ENCODE measurements at regions not wholly inside any gene's neighbourhood (a gene's known extent, or its start where the extent isn't known, plus 50 kb on each side); places are given as distances from the start of the nearest gene placed in this dataset.
"Not testable (repeated sequence)": the region's sequence is repeated elsewhere in the genome, so short reads cannot be mapped to it uniquely, and the experiment has no call there.

DNA sequence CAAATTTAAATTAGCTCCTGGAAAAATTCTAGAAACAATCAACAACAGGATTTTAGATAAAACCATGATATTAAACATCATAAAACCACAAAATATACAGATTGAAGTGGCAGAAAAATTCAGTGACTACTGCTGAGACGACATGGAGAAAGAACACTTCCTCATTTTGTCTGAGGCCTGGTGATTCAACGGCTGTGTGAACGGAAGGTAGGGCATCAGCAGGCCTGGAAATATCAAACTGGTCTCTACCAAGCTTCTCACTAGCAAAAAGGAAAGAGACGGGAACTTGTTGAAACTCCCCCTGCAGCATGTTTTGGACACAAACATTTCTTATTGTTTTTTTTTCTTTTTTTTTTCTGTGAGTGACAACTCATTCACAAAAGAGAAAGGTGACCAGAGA is 58.0 kb upstream of the AHI1 start:
- no peak for DNase-seq (ENCODE audit: low read depth in 3 of 3, low spot score in 1 of 3)

DNA sequence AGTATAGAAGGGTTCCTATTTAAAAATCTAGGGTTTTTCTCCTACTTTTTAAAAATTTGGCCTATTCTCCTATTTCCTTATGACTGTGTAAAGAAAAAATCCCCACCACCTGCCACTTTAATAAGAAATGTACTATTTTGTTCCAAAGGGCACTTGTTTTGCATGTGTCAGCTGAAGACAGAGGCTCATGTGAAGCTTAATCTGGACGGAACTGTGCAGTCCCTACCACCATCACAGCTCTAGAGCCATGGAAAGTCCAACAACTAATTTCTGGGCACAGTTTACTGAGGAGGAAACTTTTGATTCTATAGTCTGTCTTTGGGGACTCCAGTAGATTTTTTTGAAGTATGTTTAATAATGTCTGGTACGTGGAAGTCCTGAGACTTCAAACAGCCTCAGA is 60.0 kb upstream of the AHI1 start:
- DNase-seq (ENCODE audit: low read depth in 3 of 3, low spot score in 1 of 3) = no peak

DNA sequence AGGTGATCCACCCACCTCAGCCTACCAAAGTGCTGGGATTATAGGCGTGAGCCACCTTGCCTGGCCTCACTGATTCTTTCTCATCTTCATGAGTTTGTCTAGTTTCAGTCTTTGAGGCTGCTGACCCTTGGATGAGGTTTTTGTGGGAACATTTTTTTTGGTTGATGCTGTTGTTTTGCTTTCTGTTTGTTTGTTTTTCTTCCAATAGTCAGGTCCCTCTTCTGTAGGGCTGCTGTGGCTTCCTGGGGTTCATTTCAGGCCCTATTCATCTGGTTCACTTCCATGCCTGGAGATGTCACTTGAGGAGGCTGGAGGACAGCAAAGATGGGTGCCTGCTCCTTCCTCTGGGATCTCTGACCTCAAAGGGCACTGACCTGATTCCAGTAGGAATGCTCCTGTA is 68.1 kb upstream of the AHI1 start:
- not testable (repeated sequence) for DNase-seq (ENCODE audit: low read depth in 3 of 3, low spot score in 1 of 3)

DNA sequence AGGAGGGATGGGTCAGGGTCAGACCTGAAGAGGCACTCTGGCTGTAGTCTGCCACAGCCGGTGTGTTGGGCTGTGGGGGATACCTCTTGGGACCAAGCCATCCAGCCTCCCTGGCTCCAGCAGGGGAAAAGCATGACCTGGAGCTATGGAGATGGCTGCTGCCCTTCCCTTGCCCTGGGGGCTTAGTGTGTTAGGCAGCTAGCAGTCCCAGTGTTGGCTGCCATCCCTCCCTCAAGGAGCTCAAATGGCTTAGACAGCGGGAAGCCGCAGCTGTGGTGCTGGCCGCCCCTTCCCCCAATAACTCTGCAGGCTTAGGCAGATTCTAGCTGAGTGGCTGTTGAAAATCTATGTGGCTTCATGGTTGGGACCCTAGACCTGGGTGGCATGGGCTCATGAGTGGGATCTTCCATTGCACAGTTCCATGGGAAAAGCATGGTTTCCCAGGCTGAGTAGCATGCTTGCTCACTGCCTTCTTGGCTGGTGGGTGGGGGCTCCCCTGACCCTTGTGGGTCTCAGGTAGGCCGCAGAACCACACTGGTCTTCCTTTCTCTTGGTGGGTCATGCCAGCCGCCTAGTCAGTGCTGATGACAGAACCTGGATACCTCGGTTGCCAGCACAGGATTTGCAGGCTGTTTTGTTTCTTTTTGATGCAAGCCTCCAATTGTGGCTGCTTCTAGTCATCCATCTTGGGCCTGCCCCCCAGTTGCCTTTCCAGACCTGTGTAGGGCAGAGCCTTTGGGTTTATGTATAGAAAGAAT is 69.0 kb upstream of the AHI1 start:
- DNase-seq (ENCODE audit: low read depth in 3 of 3, low spot score in 1 of 3) = no peak

DNA sequence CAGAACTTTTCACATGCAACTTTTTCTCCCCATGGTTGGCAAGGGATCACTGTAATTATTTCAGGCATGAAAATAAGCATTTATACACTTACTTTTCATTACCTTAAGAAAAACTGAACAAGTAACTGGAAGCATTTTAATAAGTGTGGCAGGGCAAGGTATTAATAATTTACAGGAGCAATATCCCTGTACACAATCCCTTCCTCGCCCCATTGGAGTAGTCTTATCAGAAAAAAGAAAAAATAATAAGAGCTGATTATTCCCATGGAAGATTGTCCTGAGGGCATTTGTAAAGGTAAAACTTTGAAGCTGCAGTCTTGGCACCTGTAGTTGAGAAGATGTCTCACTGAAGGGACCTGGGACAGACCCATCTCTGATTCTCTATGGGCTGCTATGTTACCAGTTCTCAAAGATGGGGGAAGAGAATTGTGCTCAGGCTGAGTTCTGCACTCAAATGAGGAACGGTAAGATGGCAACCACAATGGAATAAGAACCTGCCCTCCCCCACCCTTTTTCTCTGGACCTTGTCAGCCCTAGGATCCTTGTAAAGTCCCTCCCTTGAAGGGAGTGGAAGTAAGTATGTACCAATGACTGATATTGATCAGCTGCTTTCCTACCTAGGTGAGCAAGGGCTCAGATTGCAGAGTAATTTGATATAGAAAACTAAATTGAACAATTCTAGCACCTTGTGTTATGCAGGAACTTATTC is 70.0 kb upstream of the AHI1 start:
- DNase-seq (ENCODE audit: low read depth in 3 of 3, low spot score in 1 of 3) = no peak

DNA sequence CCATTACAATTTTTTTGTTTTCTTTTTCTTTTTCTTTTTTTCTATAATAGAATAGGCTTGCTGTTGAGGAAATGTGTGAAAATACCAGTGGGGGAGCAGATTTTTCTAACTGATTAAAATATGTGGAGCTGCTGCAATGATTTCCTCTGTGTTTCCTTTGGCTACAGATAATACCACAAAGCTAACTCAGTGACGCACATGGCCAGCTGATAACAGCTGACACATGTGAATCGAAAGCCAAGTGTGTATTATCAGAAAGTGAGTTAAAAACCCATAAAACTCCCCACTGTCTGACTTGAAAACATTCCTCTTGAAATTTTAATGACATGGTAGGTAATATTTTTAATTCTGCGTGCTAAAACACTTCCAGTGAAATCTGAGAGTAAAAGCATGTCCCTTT is 70.8 kb upstream of the AHI1 start:
- DNase-seq (ENCODE audit: low read depth in 3 of 3, low spot score in 1 of 3) = no peak

DNA sequence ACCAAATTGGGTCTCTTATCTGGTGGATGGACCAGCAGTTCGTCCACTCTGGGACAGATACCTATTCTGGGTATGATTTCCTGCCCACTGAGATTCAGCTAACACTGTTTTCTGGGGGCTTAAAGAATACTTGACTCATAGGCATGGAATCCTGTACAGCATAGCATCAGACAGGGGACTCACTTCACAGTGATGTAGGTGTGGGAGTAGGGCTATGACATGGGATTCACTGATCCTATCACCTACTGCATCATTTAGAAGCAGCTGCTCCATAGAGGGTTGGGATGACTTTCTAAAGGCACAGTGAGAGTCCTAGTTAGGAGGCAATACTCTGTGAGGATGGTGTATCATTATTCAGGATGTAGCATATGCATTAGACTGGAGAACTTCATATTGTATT is 74.5 kb upstream of the AHI1 start:
- no peak for DNase-seq (ENCODE audit: low read depth in 3 of 3, low spot score in 1 of 3)

DNA sequence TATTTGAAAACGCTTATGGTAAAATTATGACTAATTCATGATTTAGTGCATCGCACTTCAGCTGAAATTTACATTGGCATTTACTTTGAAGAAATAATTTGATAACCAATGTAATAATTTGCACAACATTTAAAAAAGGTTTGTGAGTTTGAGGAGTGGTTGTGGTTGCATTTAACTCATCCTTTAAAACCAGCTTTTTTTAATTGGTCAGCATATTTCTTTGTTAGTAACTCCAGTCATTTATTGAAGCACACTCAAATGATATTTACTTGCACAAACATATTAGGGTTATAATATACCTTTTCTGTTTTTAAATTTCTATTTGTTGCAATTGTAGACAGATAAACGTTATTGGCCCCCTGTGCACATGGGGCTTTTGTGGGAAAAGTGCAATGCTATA is 78.1 kb upstream of the AHI1 start:
- no peak for DNase-seq (ENCODE audit: low read depth in 3 of 3, low spot score in 1 of 3)

DNA sequence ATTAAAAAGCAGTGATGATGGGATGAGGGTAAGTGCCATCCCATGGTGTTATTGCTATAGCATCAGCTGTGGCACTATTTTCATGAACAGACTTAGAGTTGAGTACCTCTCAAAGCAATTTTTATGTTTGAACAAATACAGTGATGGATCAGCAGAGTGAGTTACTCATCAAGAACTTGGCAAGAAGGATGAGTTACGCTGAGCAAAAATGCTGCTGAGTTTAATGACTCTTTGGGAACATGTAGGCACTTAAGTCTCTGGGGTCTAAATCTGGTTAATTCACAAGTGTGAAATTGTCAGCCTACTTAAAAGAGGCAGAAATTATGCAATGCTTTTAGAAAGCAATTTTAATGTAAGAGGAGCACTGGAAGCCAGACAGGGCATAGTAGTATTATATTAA is 78.5 kb upstream of the AHI1 start:
- no peak for DNase-seq (ENCODE audit: low read depth in 3 of 3, low spot score in 1 of 3)

DNA sequence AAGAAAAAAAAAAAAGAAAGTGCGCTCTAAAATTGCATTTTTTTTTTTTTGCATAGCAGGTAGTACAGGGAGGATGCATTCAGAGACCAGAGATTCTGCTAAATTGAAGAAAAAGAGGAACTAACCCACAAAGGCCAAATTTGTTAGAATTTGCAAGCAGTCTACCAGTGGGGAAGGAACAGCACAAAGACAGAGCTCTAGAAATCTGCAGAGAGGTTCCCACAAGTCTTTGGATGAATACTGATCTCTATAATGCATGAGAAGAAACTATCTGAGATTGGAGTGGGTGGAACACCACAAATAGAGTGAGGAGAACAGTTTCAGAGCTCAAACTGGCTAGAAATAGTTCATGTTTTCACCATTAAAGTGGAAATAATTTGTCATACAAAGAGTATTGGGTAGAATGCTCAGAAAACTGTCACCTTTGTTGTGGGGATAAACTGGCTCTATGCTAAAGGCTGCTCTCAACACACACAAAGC is 79.6 kb upstream of the AHI1 start:
- no peak for DNase-seq (ENCODE audit: low read depth in 3 of 3, low spot score in 1 of 3)

DNA sequence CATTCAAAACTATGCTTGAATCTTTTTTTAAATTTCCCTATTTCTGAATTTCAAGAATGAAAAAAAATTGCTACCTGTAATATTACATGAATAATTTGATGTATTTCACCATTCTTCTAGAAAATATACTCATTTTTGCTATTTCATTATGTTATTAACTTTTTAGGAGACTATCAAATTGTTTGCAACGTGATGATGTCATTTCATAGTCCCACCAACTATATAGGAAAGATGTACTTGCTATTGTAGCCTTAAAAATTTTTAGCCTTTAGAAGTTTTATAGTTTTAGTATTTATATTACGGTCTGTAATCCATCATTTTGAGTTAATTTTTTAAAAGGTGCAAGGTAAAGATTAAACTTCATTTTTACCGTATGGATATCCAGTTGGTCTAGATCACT is 81.4 kb upstream of the AHI1 start:
- no peak for DNase-seq (ENCODE audit: low read depth in 3 of 3, low spot score in 1 of 3)

DNA sequence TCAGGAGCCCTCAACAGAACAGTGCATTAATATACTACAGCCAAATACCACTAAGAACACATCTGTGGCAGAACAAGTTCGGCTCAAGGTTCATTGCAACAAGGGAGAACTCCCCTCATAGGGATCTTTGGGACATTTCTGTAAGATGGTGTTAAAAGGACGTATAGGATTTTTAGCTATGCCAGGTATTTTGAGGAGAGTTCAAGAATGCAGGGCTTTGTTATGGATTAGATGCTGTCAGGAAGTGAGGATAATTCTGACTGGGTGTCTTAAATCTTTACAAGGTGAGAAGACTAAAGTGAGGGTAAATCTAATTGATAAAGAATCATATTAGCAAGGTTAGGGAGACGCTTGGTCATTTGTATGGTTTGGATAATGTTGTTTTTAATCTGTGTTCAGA is 83.7 kb upstream of the AHI1 start:
- no peak for DNase-seq (ENCODE audit: low read depth in 3 of 3, low spot score in 1 of 3)

DNA sequence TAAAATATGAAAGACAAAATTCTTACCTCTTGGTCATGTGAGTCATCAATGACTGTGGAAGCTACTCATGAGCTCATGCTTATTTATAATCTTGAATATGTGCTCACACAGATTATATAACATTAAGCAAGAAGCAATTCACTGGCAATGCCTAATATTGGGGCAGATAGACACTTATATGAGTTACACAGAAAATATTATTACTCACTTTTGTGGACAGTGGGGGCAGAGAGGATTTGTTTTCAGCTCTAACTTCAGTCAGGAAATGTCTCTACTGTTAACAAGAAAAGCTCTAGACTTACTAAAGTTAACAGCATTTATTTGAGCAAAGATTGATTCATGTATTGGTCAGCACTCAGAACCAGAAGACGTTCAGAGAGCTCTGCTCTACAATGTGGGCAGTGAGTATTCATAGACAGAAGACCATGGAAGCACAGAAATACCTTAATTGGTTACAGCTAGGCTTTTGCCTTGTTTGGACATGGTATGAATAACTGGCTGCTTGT is 85.8 kb upstream of the AHI1 start:
- DNase-seq (ENCODE audit: low read depth in 3 of 3, low spot score in 1 of 3) = no peak

DNA sequence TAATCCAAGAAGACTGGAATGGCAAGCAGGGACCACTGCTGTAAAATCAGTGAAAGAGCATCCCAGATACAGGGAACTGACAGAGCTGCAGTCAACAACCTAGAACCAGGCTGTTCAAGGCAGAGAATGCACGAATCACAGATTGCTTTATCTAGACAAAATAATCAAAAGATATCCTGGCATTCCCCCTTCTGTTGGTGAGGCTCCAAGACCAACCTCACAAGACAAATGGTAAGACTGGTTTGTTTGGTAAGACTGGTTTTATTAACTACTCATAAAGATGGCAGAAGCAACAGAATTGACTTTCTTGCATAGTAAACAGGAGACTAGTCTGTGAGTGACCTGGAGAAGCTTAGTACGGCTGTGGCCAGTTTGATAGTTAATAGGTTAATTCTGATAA is 88.8 kb upstream of the AHI1 start:
- no peak for DNase-seq (ENCODE audit: low read depth in 3 of 3, low spot score in 1 of 3)

DNA sequence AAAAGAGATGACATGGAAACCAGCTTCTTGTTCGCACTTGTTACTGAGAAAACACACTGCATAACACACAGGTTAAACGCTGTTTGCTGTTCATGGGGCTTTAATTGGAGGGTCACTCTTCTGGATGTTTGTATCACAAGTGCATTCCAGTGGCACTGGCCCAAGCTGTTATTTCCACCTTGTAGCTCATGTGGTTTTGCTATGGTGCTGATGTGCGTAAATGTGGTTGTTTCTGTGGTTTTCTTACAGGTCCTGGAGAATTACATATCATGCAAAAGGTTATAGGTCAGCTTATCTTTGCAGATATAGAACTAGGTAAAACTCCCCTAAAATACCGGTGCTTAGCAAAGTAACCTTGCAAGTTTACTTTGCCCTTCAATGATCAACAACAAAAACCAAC is 89.3 kb upstream of the AHI1 start:
- DNase-seq (ENCODE audit: low read depth in 3 of 3, low spot score in 1 of 3) = no peak

DNA sequence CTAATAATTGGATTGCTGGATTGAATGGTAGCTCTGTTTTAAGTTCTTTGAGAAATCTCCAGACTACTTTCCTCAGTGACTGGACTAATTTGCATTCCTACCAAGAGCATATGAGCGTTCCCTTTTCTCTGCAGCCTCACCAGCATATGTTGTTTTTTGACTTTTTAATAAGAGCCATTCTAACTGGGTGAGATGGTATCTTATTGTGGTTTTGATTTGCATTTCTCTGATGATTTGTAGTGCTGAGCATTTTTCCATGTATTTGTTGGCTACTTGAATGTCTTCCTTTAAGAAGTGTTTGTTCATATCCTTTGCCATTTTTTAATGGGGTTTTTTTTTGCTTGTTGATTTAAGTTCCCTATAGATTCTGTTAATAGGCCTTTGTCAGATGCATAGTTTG is 94.7 kb upstream of the AHI1 start:
- no peak for DNase-seq (ENCODE audit: low read depth in 3 of 3, low spot score in 1 of 3)

DNA sequence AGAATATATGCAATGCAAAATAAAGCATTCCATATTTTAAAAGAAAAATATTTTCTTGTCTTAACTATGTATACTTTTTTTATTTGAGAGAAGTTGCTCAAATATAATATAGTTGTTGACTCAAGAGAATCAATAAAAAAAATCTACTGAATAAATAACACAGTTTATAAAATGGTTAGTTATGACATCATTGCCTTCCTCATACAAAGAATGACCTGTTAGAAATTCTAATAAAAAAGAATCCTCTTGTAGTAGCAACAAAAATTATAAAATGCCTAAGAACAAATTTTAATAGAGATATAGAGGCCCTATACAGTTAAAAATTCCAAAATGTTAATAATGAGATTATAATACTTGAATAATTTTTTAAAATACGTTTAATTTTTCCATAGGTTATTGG is 96.5 kb upstream of the AHI1 start:
- DNase-seq (ENCODE audit: low read depth in 3 of 3, low spot score in 1 of 3) = no peak

DNA sequence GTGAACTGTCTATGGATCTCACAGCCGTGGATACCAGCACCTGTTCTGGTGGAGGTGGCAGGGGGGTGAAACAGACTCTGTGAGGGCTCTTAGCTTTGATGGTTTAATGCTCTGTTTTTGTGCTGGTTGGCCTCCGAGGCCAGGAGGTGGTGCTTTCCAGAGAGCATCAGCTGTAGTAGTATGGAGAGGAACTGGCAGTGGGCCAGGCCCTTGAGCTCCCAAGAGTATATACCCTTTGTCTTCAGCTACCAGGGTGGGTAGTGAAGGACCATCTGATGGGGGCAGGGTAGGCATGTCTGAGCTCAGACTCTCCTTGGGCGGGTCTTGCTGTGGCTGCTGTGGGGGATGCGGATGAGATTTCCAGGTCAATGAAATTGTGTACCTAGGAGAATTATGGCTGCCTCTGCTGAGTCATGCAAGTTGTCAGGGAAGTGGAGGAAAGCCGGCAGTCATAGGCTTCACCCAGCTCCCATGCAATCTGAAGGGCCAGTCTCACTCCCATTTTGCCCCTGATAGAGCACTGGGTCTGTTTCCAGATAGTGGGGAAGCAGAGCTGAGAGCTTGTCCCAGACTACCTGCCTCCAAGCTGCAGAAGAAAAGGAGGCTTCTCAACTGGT is 102.7 kb upstream of the AHI1 start:
- no peak for DNase-seq (ENCODE audit: low read depth in 3 of 3, low spot score in 1 of 3)

DNA sequence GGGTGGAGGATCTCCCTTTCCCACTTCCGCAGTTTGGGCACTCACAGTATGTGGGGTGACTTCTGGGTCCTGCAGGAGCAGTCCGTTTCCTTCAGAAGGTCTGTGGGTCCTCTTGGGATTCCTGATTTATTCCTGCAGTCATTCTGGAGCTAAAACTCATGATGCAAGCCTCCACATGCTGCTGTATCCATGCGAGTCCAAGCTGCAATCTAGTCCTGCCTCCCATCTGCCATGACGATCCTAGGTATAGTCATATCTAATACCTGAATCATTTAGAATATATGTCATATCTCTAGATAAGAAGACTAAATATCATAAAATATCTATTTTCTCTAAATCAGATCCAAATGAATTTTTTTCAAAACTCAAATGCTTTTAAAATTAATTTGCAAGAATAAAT is 103.4 kb upstream of the AHI1 start:
- no peak for DNase-seq (ENCODE audit: low read depth in 3 of 3, low spot score in 1 of 3)

DNA sequence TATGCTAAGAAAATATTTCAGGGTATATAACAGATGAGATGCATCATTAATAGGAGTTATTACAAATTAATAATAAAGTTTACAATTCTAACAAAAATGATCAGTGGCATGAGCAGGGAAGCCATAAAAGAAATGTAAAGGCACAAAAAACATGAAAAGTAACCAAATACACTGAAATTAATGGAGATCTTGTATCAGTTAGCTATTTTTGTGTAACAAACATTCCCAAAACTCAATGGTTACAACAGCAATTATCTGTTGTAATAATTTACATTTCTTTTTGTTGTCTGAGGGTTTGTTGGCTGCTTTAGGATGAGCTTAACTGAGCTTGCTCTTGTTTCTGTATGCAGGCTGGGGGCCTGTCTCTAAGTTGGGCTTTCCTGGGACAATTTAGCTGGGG is 104.3 kb upstream of the AHI1 start:
- DNase-seq (ENCODE audit: low read depth in 3 of 3, low spot score in 1 of 3) = no peak

DNA sequence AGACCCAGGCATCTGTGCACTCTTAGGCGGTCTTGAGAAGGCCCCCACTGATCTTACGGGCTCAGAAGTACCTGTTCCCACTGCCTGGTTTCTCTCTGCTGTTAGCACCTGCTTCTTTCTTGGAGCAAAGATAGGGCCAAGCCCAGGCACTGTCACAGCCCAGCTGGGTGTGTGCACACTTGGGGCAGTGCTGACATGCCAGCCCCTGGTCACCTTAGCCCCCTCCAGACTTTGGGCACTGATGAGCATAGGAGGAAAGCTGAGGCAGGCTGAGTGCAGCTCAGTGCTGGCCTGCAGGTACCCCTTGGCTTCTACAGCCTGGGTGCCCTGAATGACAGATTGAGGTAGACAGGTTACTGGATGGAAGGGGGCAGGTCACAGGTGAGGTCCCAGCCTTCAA is 105.7 kb upstream of the AHI1 start:
- no peak for DNase-seq (ENCODE audit: low read depth in 3 of 3, low spot score in 1 of 3)

Measured in stimulated activated CD4-positive, alpha-beta T cell treated with anti-CD3 and anti-CD28 coated beads, TNF-alpha, amount 100 ng/mL, for 1 hour (primary cell).